Daoy (cell line): ENCODE measurements at regions not wholly inside any gene's neighbourhood (a gene's known extent, or its start where the extent isn't known, plus 50 kb on each side); places are given as distances from the start of the nearest gene placed in this dataset.
"Not testable (repeated sequence)": the region's sequence is repeated elsewhere in the genome, so short reads cannot be mapped to it uniquely, and the experiment has no call there.

ENCODE experiments used
- DNase-seq: peaks from one replicate; pipeline ENCODE4 v3.0.0-alpha.2; 2015; ENCODE audit warnings: low read depth

DNA sequence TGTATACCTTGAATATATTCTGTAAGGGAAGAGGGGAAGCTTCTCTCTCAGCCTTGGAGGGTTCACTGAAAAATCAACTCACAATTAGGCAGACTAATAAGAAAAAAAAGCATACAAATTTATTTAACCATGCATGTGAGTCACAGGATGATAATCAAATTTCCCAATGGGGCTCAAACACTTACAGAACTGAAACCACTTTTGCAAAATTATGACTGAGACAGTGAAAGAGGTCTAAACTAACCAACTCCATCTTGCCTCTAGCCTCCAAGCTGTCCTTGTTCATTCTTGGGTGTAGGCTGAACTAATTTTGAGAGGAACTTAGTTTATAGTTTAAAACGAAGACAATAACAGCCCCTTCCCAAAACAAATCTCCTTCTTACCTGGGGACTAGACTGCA is 618.3 kb upstream of the AUTS2 start:
- DNase-seq = no peak

DNA sequence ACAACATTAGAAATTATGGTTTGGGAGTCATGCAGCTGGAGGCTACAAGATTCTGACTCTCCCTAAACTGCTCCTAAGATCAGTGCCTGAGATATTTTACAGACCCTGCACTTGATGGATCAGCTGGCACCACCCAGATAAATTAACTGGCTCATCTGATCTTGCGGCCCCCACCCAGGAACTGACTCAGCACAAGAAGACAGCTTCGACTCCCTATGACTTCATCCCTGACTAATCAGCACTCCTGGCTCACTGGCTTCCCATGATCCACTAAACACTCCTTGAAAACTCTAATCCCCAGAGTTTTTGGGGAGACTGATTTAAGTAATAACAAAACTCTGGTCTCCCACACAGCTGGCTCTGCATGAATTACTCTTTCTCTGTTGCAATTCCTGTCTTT is 617.8 kb upstream of the AUTS2 start:
- DNase-seq = not testable (repeated sequence)

DNA sequence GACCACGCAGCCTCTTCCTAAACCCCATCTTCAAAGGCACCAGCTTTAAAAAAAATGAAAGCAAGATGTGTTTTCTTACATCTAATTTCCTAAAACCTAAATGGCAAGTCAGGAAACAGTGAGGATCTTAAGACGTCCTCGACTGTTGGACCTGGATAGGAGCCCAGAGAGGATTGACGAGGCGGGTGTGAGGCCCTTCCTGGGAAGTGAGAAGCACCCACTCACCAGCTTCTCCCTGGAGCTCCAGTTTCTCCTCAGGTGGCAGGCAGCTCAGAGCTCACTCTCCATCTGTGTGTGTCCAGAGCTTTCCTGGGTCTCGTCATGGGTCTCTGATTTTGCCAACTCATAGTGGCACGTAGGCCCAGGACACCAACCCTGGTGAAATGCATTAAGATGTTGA is 614.0 kb upstream of the AUTS2 start:
- DNase-seq = no peak

DNA sequence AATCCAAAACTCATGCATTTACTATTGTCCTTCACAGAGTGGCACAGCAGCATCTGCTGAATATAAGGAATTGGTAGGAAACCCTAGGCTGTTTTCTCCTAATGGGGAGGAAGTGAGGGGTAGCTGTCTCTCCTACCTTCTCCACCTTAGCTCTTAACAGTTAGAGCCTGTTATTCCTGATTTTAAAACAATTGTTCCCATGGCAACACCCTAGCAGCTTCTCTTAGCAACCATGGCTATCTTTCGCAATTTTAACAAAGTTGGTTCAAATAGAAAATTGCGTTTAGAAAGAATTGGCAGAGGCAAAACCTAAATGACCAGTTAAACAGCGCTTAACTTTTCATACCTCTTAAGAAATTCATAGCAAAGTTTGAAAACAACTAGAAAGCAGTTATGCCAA is 603.4 kb upstream of the AUTS2 start:
- DNase-seq = no peak

DNA sequence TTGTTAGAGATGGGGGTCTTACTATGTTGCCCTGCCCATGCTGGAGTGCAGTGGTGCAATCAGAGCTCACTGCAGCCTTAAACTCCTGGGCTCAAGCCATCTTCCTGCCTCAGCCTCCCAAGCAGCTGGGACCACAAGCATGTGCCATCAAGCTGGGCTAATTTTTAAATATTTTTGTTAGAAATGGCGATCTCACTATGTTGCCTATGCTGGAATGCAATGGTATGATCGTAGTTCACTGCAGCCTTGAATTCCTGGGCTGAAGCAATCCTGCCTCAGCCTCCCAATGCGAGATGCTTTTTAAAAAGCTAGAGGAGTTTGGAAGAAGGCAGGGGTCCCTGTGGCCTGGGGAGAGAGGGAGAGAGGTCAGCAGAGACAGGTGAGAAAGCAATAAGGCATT is 600.1 kb upstream of the AUTS2 start:
- no peak for DNase-seq

DNA sequence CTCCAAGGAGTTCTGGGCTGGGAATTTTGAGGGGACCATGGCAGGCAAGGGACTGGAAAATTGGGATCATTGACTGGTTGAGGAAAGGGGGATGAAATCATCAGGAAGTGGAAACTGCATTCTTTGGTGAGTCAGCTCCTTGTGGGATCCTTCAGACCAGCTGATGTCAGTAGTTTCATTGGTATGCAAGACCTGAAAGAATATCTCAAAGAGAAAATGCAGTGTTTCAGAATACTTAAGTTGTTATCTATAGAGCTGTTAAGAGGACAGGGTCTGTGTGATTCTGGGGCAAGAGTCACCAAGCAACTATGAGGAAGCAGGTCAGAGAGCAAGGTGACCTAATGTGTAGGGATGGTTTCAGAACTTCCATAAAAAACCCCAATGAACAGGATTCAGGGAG is 595.9 kb upstream of the AUTS2 start:
- DNase-seq = no peak

DNA sequence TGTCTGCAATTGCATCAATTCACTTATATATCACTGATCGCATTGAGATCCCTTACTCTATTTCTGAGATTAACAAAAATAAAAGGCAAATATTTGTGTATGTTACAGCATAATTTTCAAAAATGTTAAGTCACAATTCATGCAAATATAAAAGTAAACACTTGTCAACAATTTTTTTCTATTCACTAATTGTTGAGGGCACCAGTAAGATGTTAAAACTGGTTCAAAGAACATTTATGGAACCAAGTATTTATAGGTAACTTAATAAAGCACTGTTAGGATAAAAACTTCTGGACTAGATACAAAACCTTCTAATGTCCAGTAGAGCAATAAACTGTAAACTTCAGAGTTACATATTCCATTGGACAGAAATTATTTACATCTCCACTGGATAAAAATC is 586.1 kb upstream of the AUTS2 start:
- no peak for DNase-seq

DNA sequence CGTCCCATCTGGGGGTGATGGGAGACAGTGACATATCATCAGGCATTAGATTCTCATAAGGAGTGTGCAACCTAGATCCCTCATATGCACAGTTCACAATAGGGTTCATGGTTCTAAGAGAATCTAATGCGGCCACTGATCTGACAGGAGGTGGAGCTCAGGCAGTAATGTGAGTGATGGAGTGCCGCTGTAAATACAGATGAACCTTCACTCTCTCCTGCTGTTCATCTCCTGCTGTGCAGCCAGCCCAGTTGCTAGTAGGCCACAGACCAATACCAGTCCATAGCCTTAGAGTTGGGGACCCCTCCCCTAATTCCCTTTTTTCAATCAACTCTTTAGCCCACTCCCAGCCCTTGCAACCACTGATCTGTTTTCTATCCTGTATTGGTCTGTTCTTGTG is 581.1 kb upstream of the AUTS2 start:
- DNase-seq = no peak

DNA sequence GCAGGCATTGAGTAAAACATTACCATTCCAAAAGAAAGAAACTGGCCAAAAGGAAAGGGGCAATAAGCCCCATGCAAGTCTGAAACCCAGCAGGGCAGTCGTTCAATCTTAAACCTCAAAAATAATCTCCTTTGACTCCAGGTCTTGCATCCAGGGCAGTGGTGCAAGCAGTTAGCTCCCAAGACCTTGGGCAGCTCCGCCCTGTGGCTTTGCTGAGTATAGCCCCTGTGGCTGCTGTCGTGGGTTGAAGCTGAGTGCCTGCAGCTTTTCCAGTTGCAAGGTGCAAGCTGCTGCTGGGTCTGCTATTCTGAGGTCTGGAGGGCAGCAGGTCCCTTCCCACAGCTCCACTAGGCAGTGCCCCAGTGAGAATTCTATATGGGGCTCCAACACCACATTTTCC is 580.1 kb upstream of the AUTS2 start:
- no peak for DNase-seq

DNA sequence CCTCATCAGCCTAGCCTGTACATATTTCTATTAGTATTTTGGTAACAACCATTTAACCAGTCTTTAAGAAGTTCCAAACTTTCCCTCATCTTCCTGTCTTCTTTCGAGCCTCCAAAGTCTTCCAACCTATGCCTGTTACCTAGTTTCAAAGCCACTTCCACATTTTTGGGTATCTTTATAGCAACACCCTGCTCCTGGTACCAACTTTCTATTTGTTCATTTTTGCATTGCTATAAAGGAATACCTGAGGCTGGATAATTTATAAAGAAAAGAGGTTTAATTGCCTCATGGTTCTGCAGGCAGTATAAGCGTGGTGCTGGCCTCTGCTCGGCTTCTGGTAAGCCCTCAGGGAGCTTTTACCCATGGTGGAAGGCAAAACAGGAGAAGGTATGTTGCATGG is 578.8 kb upstream of the AUTS2 start:
- no peak for DNase-seq

DNA sequence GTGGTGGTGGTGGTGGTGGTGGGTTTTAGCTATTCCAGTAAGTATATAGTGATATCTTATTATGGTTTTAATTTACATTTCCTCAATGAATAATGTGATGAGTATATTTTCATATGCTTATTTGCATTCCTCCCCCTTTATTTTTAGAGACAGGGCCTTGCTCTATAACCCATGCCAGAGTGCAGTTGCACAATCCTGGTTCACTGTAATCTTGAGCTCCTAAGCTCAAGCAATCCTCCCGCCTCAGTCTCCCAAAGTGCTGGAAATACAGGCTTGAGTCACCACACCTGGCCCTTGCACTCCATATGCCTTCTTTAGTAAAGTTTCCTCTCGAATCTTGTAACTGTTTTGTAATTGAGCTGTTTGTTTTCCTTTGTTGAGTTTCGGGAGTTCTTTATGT is 577.7 kb upstream of the AUTS2 start:
- DNase-seq = no peak

DNA sequence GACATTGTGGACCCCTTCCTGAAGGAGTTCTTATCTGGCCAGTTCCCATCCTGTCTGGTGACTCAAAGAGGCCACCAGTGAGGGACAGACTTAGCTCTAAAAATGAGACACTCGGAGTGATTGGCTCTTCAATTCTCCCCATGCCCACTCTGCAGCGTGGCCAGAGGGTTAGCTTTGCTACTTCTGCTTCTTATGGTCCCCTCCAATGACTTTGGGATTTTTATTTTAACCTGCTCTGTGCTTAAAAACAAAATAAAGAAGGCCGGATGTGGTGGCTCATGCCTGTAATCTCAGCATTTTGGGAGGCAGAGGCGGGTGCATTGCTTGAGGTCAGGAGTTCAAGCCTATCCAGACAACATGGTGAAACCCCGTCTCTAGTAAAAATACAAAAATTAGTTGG is 573.0 kb upstream of the AUTS2 start:
- DNase-seq = no peak

DNA sequence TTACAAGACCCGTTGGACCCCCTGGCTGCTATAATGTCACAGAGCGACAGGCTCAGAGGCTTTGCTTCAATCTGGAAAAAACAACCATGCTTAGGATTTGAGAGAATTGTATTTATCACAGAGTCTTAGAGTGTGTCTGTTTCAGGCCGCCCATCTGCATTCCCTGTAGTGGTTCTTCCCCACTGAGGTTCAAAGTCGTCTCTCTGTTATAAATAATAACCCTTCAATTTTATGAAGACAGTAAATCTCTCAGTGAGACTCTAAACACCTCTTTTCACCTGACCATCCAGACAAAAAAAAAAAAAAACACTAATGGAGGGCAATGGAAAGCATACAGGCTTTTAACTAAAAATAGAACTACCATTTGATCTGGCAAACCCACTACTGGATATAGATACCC is 565.4 kb upstream of the AUTS2 start:
- DNase-seq = no peak

DNA sequence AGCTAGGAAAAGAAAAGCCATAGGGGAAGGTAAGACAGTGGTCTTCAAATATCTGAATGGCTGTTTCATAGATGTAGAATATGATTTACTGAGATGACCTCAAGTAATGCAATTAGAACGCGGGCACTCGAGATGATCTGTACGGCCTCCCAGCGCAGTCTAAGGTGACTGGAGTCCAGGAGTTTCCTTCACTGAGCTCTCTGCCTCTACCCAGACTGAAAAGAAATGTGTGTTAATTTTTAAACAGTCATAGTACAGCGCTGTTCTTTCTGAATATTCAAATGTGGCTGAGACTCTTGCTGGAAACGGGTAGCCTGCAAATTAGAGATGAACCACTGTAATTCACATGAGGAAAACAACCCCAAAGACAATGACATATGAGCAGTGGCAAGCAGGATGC is 562.4 kb upstream of the AUTS2 start:
- DNase-seq = no peak

DNA sequence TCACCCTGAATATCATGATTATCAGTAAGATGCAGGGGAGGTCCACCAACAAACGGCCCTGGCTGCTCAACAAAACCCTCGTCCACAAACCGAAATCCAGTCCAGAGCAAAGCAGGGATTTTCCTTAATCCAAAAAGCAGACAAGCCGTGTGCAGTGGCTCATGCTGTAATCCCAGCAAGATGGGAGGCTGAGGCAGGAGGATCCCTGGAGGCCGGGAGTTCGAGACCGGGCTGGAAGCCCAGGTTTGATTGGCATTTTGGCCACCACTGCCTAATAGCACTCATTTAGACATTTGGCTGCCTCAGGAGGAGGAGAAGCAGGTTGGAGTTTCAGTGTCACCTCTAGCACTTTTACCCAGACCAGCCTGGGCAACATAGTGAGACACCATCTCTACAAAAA is 562.0 kb upstream of the AUTS2 start:
- DNase-seq = no peak

DNA sequence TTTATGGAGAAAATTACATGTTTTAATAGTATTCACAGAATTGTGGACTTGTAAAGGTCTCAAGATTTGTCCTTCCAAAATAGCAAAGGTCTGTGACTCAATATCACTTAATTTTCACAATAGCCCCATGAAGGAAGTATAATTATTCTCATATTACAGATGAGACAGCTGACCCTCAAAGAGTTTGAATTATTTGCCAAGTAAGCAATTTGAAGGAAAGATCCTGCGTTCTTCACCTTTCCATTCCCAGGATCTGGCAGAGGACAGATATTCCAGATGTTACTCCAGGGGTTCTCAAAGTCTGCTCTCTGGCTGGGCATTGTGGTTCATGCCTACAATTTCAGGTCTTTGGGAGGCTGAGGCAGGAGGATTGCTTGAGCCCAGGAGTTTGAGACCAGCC is 559.4 kb upstream of the AUTS2 start:
- DNase-seq = no peak

DNA sequence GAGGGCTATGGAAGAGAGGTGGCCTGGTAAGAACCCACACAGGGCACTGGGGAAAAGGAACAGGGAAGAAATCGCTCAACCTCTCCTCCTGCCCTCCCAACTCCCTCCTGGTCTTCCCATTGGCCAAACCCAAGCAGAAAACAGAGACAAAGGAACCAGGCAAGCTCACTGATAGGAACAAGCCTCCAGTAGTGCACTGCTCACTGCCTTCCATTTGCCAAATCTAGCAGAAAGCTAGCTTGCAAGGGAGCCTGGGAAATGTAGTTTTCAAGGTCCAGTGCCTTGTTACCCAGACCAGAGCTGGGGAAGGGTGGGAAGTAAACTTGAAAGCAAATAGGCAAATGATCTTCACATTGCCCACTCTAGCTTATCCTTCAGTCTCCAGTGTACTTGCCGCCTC is 556.1 kb upstream of the AUTS2 start:
- DNase-seq = no peak

DNA sequence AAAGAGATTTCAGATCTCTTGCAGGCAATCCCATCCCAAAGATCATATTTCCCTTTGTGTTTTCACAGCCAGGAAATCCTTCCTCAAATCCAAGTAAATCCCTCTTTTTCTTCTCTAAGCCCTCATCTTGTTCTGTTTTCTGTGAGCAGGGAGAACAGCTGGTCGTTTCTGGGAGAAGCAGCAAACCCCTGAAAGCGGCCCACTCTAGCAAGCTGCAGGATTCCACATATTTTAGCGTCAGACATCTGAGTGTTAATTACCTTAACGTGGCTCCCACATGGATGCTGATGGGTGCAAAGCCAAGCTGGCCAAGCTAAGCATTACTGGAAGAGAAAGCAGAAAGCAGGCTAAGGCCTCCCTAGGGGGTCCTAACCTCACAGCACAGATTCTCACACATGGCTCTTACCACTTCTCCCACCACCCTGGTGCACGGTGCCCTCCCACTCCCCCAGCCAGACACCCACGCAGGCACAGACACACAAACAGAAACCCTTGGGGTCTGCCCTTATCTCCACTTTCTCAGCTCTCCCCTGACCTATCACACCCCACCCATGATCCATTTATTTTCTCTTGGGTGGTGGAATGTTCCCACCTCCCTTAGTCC is 551.0 kb upstream of the AUTS2 start:
- no peak for DNase-seq

DNA sequence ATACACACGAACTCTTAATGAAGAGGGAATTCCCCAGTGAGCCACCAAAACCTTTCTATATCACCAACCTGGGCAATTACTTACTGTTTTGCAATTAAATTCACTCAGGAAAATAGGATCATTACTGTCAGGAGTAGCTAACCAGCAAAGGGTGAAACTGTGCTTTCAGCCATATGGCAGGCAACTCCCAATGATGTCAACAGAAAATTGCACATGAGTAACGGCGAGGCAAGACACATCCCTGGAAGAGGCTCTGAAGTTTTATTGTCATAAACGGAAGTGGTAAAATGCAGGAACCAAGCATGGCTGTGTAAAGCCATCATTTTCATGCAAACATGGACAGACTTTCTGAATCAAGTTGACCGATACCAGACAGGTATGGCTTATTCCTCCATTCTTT is 548.9 kb upstream of the AUTS2 start:
- DNase-seq = no peak

DNA sequence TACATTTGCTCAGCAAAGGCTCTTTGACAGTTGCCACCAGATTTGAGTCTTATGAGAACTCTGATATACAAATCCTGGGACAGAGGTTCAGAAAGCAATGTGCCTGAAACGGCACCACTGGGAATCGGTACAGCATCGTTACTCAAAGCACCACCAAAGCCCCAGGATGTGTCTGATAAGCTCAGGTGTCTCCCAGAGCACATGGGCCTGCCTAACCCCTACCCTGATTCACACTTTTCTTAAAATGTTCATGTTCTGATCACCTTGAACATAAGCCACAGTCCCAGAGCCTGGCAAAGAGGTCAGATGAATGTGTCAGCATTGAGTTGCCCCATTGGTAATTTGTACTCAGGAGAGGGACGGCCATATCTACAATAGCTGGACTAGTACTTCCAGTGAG is 545.8 kb upstream of the AUTS2 start:
- no peak for DNase-seq

DNA sequence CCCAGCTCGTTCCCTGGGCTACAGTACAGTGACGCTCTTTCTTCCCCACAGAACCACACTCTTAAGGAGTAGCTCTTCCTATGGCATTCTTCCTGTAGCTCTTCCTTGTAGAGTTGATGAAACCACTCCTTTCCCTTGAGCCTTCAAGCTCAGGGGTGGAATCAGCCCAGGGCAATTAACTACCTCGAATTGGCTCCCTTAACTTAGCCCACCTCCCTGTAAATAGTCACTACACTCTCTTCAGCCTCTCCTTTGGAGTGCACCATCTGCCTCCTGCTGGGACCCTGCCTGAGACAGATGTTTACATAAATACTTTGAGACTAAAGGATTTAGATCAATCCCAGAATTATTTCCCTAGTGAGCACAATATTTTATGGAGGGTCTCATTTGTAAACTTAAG is 537.8 kb upstream of the AUTS2 start:
- DNase-seq = no peak

DNA sequence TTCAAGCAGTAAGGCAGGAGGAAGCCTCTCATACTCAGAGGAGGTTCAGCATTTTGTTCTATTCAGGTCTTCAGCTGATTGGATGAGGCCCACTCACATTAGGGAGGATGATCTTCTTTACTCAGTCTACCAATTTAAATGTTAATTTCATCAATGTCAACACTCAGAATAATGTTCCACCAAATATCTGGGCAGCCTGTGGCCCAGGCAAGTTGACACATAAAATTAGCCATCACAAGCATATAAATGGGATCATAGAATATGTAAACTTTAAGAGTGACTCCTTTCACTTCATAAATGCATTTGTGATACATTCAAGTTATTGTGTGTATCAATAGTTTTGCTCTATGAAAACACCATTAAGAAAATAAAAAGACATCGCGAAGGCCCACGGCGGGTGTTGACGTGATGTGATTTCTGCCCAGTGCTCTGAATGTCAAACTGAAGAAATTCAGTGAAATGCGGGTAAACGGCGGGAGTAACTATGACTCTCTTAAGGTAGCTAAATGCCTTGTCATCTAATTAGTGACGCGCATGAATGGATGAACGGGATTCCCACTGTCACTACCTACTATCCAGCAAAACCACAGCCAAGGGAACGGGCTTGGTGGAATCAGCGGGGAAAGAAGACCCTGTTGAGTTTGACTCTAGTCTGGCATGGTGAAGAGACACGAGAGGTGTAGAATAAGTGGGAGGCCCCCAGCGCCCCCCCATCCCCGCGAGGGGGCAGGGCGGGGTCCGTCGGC is 536.1 kb upstream of the AUTS2 start:
- no peak for DNase-seq

DNA sequence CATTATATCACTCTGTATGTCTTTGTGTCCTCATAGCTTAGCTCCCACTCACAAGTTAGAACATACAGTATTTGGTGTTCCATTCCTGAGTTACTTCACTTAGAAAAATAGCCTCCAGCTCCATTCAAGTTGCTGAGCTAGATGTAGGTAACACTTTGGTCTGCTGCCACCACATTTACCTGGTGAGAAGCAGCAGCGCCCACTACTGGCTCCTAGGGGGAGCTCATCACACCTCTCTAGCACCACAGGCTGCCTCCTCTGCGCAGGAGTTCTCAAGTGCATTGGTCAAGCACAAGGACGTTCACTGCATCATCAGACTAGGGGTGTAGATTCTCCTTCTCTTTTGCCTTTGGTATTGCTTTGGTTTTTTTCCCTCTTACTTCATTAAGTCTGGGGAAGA is 530.9 kb upstream of the AUTS2 start:
- no peak for DNase-seq

DNA sequence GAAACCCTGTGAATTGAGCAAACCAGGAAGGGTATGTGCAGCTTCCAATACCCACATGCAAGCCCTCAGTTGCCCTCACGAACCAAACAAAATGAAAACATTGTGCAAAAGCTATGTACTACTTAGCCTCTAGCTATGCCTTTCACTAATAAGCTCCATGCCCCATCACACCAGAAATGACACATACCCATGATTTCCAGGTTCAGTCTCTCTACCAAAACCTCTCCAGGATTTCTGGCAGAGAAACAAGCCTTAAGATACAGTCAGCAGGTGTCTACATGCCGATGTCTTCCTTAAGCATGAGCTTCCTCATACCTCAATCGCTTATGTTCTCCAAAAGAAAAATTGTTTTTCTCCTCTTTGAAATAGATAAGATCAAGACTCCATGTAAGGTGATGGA is 527.8 kb upstream of the AUTS2 start:
- no peak for DNase-seq
